Mucosa of descending colon (tissue), 3 donors: ENCODE measurements at regions not wholly inside any gene's neighbourhood (a gene's known extent, or its start where the extent isn't known, plus 50 kb on each side); places are given as distances from the start of the nearest gene placed in this dataset.
A peak's percentile ranks its signal among the peaks of the same experiment; 100 is the strongest.

Source experiments
- ATAC-seq: fragments of 200-7000 bp; cut with Tn5 transposase; one replicate; pipeline ENCODE4 v1.9.1; 2020; ENCODE audit warnings: mild to moderate bottlenecking, moderate library complexity
- DNase-seq, 3 donors: peaks; one replicate each; pipeline ENCODE4 v3.0.0-alpha.2; 2020
- H3K36me3 ChIP-seq: fragments of 200-600 bp; one replicate; pipeline ENCODE4 v1.8.0; 2021; ENCODE audit warnings: low read depth, mild to moderate bottlenecking
- H3K4me1 ChIP-seq: fragments of 200-600 bp; one replicate; pipeline ENCODE4 v1.8.0; 2021; ENCODE audit warnings: low read depth, mild to moderate bottlenecking
- H3K4me3 ChIP-seq: fragments of 200-600 bp; one replicate; pipeline ENCODE4 v1.8.0; 2021; ENCODE audit warnings: mild to moderate bottlenecking
- H3K9me3 ChIP-seq: fragments of 200-600 bp; one replicate; pipeline ENCODE4 v1.8.0; 2021; ENCODE audit warnings: mild to moderate bottlenecking
- intact Hi-C, 2 donors: fragments of 100-400 bp; cut with DNase I in 1 of 2; cut with micrococcal nuclease in 1 of 2; formaldehyde crosslinking; loops; one replicate each; pipeline versions ENCODE4 v1.11.0 to v1.11.1; 2022; cut with DNase I, micrococcal nuclease
- TF ChIP-seq, protein P1 (sequence below): fragments of 200-600 bp; IDR thresholded peaks from one replicate; pipeline ENCODE4 v1.8.0; 2022; ENCODE audit warnings: antibody characterized with exemption, mild to moderate bottlenecking
- donor health status: DM: no; HTN: no; CAD: no; lungs with moderate emphysema.
- donor health status: DM: no; HTN: no; CAD: no.
- donor health status: DM: no; HTN: yes; CAD: no.

DNA sequence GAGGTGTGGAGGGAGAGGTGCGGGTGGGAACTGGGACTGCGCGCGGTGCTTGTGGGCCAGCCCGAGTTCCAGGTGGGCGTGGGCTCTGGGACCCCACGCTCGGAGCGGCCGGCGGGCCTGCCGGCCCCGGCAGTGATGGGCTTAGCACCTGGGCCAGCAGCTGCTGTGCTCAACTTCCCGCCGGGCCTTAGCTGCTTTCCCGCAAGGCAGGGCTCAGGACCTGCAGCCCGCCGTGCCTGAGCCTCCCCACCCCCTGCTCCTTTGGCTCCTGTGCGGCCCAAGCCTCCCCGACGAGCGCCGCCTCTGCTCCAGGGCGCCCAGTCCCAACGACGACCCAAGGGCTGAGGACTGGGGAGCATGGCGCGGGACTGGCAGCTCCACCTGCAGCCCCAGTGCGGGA, 232.7 kb downstream of the FGFR2 start:
- ATAC-seq (no peak), DNase-seq (no peak)
- intact Hi-C loops = no loop called here
- H3K36me3 ChIP-seq = no peaks in the 10 kb centered on the region
- no peaks in the 10 kb centered on the region for H3K9me3 ChIP-seq
- no peak overlapping the region for H3K4me3 ChIP-seq
- TF ChIP-seq, protein P1, sequence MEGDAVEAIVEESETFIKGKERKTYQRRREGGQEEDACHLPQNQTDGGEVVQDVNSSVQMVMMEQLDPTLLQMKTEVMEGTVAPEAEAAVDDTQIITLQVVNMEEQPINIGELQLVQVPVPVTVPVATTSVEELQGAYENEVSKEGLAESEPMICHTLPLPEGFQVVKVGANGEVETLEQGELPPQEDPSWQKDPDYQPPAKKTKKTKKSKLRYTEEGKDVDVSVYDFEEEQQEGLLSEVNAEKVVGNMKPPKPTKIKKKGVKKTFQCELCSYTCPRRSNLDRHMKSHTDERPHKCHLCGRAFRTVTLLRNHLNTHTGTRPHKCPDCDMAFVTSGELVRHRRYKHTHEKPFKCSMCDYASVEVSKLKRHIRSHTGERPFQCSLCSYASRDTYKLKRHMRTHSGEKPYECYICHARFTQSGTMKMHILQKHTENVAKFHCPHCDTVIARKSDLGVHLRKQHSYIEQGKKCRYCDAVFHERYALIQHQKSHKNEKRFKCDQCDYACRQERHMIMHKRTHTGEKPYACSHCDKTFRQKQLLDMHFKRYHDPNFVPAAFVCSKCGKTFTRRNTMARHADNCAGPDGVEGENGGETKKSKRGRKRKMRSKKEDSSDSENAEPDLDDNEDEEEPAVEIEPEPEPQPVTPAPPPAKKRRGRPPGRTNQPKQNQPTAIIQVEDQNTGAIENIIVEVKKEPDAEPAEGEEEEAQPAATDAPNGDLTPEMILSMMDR = no peak
- no peaks in the 10 kb centered on the region for H3K4me1 ChIP-seq

DNA sequence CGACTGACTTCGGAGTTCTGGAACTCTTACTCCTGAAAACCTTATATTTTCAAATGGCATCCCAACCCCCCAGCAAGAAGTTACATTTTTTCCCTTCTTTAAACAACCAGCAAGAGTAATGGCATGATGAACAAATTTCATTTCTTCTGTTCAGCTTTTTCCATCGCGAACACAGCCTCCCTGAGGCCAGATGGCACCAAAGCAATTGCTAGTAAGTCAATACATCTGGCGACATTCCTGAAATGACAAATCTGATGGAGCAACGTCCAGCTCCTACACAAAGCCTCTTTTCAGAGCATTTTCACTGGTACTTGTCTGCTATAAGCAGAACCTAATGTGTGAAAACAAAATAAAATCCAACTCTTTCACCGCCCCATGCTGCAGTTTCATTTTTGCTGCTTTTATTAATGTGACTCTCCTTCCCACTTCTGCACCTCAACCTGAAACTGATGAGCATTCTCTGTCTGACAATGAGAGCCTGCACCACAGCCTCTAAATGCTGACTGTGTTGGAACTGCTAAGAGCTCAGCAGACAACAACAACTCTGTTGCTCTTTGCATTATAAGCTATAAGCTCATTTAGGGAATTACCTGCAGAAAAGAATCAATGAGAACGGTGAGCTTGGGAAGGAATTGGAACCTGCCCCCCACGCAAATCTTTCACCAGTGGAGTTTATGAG, 229.8 kb downstream of the FGFR2 start:
- Histone ChIP-seq H3K9me3 (no peaks in the 10 kb centered on the region), H3K36me3 (no peaks in the 10 kb centered on the region), H3K4me3 (no peak overlapping the region), H3K4me1 (no peaks in the 10 kb centered on the region)
- DNase-seq = no peak
- intact Hi-C loops = no loop called here
- ATAC-seq = no peak
- TF ChIP-seq, protein P1 = no peak

DNA sequence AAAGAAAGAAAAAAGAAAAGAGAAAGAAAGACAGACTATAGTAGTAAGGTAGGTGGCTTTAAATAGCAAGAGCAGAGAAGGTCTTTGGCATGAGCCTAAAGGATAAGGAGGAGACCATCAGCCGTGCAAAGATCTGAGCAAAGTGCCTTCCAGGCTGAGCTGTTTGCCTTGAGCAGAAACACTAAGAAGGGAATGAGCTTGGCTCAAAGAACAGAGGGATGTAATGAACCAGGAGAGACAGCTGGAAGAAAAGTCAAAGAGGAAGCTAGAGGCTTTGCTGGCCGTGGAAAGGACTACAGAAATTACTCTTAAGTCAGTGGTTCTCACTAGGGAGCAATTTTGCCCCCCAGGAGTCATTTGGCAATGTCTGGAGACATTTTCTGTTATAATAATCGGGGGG, 228.6 kb downstream of the FGFR2 start:
- Histone ChIP-seq H3K4me1 (no peaks in the 10 kb centered on the region), H3K9me3 (no peaks in the 10 kb centered on the region), H3K4me3 (no peak overlapping the region), H3K36me3 (no peaks in the 10 kb centered on the region)
- ATAC-seq (no peak), DNase-seq (no peak)
- TF ChIP-seq, protein P1 = no peak
- intact Hi-C loops = no loop called here

DNA sequence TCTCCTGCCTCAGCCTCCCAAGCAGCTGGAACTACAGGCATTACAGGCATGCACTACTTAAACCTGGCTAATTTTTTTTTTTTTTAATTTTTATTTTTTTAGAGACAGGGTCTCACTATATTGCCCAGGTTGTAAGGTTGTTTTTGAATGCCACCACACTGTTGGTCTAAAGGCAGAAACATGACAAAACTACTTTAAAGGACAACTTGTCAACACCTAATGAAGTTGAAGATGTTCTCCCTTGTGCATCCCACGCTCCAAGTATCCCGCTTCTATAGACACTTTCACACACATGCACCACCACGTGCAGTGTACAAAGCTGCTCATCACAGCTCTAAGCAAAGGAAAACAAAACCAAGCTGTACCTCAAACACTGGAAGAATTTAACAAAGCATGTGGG, 226.4 kb downstream of the FGFR2 start:
- H3K4me3 ChIP-seq = no peak overlapping the region
- no peaks in the 10 kb centered on the region for H3K4me1 ChIP-seq
- H3K9me3 ChIP-seq = no peaks in the 10 kb centered on the region
- ATAC-seq (no peak), DNase-seq (no peak)
- TF ChIP-seq, protein P1 = no peak
- no peaks in the 10 kb centered on the region for H3K36me3 ChIP-seq
- intact Hi-C loops = no loop called here

DNA sequence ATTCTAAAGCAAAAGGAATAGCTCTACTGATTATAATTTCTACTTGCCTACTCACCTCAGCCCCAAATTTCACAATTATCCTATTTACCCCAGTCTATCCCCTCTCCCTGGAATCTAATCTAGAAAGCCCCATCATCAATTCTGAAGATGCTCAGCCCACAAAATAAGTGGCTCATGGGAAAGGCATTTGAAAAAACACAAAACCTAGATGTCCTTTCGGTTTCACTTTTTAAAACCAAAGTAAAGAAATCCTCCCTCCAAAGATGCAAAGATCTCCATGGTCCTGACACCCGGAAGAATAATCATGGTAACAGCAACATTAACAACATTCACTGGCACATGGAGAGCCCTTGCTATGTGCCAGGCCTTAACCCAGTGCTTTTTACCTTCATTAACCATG, 224.8 kb downstream of the FGFR2 start:
- Histone ChIP-seq H3K4me1 (no peaks in the 10 kb centered on the region), H3K36me3 (no peaks in the 10 kb centered on the region), H3K9me3 (no peaks in the 10 kb centered on the region), H3K4me3 (no peak overlapping the region)
- TF ChIP-seq, protein P1 = no peak
- ATAC-seq (no peak), DNase-seq (no peak)
- intact Hi-C loops = no loop called here

GRCh38 chr10:121374121-121374520, 224.1 kb downstream of the FGFR2 start:
- DNase-seq = peak in 2 of 3 donors; percentile 12 to 29
- intact Hi-C loops = no loop called here

More at GRCh38 chr10:121374121-121374520, 224.1 kb downstream of the FGFR2 start:
- Histone ChIP-seq H3K4me3 (no peak overlapping the region), H3K4me1 (no peaks in the 10 kb centered on the region), H3K9me3 (no peaks in the 10 kb centered on the region), H3K36me3 (no peaks in the 10 kb centered on the region)
- peak; percentile 88 for ATAC-seq
- TF ChIP-seq, protein P1 = no peak
